GM19372 (cell line): ENCODE measurements at regions not wholly inside any gene's neighbourhood (a gene's known extent, or its start where the extent isn't known, plus 50 kb on each side); places are given as distances from the start of the nearest gene placed in this dataset.

ENCODE experiments used
- ATAC-seq: cut with Tn5 transposase; IDR thresholded peaks from one replicate; pipeline ENCODE4 v1.9.1; 2021; ENCODE audit warnings: mild to moderate bottlenecking, low read depth, moderate library complexity; ENCODE audit not compliant: unreplicated experiment

- no peak for ATAC-seq
Observed at GRCh38 chr18:79579807-79580497, 99.7 kb upstream of the CTDP1 start.

GRCh38 chr18:79580498-79581171, 99.0 kb upstream of the CTDP1 start:
- no peak for ATAC-seq

- ATAC-seq, result no peak
Observed at GRCh38 chr18:79581406-79581805, 98.2 kb upstream of the CTDP1 start.

DNA sequence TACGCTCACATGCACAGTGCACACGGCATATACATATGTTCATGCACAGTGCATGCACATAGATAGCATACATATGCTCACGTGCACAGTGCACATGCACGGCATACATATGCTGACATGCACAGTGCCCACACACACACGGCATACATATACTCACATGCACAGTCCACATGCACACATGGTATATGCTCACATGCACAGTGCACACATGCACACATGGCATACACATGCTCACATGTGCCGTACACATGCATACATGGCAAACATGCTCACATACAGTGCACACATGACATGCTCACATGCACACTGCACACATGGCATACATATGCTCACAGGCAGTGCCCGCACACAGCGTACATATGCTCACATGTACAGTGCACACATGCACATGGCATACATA, 97.7 kb upstream of the CTDP1 start:
- no peak for ATAC-seq

DNA sequence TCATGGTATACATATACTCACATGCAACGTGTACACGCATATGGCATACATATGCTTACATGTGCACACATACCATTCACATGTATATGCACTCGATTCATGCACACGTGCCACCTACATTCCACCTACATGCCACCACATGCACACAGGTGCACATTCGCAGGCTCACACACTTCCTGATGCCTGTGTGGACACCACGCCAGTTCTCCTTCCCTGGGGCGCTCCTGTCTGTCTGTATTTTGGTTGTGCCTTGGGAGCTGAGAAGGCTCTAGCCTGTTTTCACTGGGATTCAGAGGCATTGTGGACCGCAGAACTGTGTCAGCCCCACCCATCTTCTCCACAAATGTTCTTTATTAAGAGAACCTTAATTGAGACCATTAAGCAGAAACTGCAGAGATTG, 96.6 kb upstream of the CTDP1 start:
- no peak for ATAC-seq

GRCh38 chr18:79583426-79583825, 96.2 kb upstream of the CTDP1 start:
- no peak for ATAC-seq

DNA sequence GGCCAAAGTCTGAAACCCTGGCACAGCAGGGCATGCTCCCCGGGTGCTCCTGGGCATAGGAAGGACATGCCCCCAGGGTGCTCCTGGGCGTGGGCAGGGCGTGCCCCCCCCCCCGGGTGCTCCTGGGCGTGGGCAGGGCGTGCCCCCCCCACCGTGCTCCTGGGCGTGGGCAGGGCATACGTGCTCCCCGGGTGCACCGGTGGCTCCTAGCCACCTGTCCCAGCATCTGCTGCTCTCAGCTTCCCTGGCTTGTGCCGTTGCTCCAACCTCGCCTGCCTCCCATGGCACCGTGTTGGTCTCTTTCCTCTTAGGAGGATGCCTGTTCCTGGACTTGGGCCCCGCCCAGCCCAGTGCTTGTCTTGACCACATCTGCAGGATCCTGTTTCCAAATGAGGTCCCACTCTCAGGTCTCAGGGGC, 95.6 kb upstream of the CTDP1 start:
- ATAC-seq, result no peak

GRCh38 chr18:79584491-79585394, 94.9 kb upstream of the CTDP1 start:
- ATAC-seq, result no peak

GRCh38 chr18:79585395-79586370, 93.9 kb upstream of the CTDP1 start:
- no peak for ATAC-seq

DNA sequence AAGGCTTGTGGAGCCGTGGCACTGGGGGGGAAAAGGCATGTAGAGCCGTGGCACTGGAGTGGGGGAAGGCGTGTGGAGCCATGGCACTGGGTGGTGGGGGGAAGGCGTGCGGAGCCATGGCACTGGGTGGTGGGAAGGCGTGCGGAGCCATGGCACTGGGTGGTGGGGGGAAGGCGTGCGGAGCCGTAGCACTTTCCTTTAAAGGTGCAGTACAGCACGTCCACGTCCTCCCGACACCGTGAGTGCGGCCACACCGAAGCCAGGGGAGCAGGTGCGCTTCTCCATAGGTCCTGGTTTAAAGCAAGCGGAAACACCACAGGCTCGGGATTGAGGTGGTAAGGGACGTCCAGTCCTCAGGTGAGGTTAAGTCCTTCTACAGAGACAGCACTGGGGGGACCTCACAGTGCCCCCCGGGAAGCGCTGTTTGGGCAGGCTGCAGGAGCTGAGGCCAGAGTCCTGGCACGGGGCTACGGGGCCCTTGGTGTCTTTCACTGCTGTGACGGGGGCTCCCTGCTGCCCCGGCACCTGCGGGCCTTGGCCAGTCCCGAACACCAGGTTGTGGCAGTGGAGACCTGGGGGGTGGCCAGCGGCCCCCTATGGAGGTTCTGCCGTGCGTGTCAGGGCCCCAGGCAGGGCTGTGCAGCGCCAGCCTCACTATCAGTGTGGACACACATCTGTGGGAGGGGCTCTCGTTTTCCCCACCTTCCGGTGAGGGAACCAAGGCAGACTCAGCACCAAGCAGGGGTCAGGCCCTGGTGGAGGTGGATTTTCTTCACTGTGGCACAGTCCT, 93.0 kb upstream of the CTDP1 start:
- ATAC-seq, result no peak

- ATAC-seq, result no peak
Observed at GRCh38 chr18:79587226-79587741, 92.3 kb upstream of the CTDP1 start.

DNA sequence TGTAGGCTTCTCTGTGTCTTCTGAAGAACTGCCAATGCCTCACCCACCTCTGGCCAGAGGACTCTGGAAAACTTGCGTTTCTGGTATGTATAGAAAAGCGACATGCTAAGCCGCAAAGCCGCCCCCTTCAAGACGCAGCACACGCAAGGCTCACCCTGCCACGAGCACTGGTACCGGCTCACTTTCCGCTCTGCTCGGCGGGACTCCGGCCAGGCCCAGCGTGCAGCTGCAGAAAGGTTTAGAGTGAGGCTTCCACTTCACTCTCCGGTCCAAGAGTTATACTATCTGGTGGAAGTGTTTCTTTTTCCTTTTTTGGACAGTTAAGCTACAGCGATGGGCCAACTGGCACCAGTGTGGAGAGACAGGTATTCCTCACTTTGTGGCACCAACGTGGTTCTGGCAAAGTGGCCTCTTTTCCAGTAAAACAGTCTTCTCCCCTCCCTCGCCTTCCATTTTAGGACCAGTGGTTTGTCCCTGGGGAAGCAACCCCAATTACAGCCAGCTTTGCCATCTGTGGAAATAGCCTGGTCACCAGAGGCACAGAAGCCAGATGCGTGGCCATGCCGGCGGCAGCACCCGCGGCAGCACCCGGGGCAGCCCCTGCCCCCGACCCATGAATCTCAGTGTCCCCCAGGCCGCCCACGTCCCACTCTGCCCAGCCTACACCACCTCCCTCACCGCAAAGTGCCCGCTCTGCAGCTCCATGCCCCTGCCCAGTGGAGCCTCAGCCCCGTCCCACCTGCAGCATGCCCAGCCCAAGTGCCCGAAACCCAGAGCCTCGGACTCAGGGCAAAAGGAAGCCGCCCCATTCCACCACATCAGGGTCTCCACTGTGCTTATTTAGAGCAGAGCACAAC, 91.6 kb upstream of the CTDP1 start:
- no peak for ATAC-seq

- ATAC-seq, result no peak
Observed at GRCh38 chr18:79588636-79589481, 90.7 kb upstream of the CTDP1 start.

- ATAC-seq, result no peak
Observed at GRCh38 chr18:79589601-79590091, 90.0 kb upstream of the CTDP1 start.

- no peak for ATAC-seq
Observed at GRCh38 chr18:79590191-79591031, 89.2 kb upstream of the CTDP1 start.

- ATAC-seq, result no peak
Observed at GRCh38 chr18:79591032-79591308, 88.6 kb upstream of the CTDP1 start.
